GM12878 (cell line): ENCODE measurements at regions not wholly inside any gene's neighbourhood (a gene's known extent, or its start where the extent isn't known, plus 50 kb on each side); places are given as distances from the start of the nearest gene placed in this dataset.

ENCODE experiments used
- ATAC-seq: fragments of 200-7000 bp; cut with Tn5 transposase; 3 replicates; pipeline ENCODE4 v1.9.1; 2020; ENCODE audit warnings: mild to moderate bottlenecking, moderate library complexity
- BruUV-seq: library from RNA; stranded (reverse); fragments of 400-500 nt; replicated peaks from 2 replicates; lab custom pipeline; 2021; lab: Mats Ljungman, UMichigan
- CTCF ChIA-PET: fragments of 300-600 bp; sonication (Branson Sonifier 250); formaldehyde crosslinking; extraction: SDS; loops from one replicate; lab custom pipeline; 2021; ENCODE audit warnings: inconsistent platforms; lab: Yijun Ruan, JAX
- POLR2A ChIA-PET: fragments of 350-600 bp; formaldehyde crosslinking; extraction: SDS; loops from one replicate; lab custom pipeline; 2021; ENCODE audit warnings: inconsistent platforms; lab: Charles Lee
- RAD21 ChIA-PET: fragments of 300-600 bp; sonication (Branson Sonifier 250); formaldehyde crosslinking; loops from one replicate; lab custom pipeline; 2023; ENCODE audit warnings: antibody characterized with exemption; ENCODE audit not compliant: unreplicated experiment; lab: Charles Lee
- SMC1A ChIA-PET: fragments of 300-600 bp; sonication (Branson Sonifier 250); formaldehyde crosslinking; loops from one replicate; lab custom pipeline; 2023; ENCODE audit not compliant: unreplicated experiment, uncharacterized antibody; lab: Charles Lee
- DNase-seq: peaks from one replicate; pipeline ENCODE4 v3.0.0-alpha.2; 2011; ENCODE audit warnings: low read depth, low spot score
- FAIRE-seq: peaks from 3 replicates; lab custom pipeline; 2011; peaks lifted over from hg19 to GRCh38; lab: Jason Lieb, UNC
- H2AFZ ChIP-seq: 2 replicates; pipeline ENCODE4 v1.6.0; 2011; ENCODE audit warnings: low read depth, low read length, control low read depth; ENCODE audit not compliant: control insufficient read depth
- H3K27ac ChIP-seq: 2 replicates; pipeline ENCODE4 v1.5.1; 2011; ENCODE audit warnings: control low read depth; ENCODE audit not compliant: control insufficient read depth, insufficient read depth
- H3K27me3 ChIP-seq, 2 experiments: replicated peaks in 1 of 2; 2 replicates each; pipeline versions ENCODE4 v1.6.0 to v1.6.1; 2011; ENCODE audit warnings: low read length in 1 of 2; ENCODE audit not compliant: control insufficient read depth in 2 of 2, insufficient read depth in 2 of 2
- H3K36me3 ChIP-seq, 2 experiments: 2 replicates each; pipeline ENCODE4 v1.5.1; 2011; ENCODE audit warnings: low read length in 1 of 2; ENCODE audit not compliant: control insufficient read depth in 2 of 2, insufficient read depth in 2 of 2
- H3K4me1 ChIP-seq: 2 replicates; pipeline ENCODE4 v1.6.1; 2011; ENCODE audit warnings: mild to moderate bottlenecking, low read length, moderate library complexity, mixed read lengths; ENCODE audit not compliant: control insufficient read depth, insufficient read depth
- H3K4me2 ChIP-seq: 2 replicates; pipeline ENCODE4 v1.6.0; 2011; ENCODE audit warnings: control low read depth; ENCODE audit not compliant: control insufficient read depth, insufficient read depth
- H3K4me3 ChIP-seq: fragments of 200-600 bp; sonication (generic); 2 replicates; pipeline ENCODE4 v1.5.1; 2016
- H3K79me2 ChIP-seq: 2 replicates; pipeline ENCODE4 v1.6.0; 2011; ENCODE audit warnings: low read length; ENCODE audit not compliant: control insufficient read depth, insufficient read depth
- H3K9ac ChIP-seq: 2 replicates; pipeline ENCODE4 v1.8.0; 2011; ENCODE audit warnings: low read length, control low read depth, mixed read lengths; ENCODE audit not compliant: control insufficient read depth, insufficient read depth
- H3K9me3 ChIP-seq: replicated peaks from 3 replicates; pipeline ENCODE4 v1.5.1; 2011; ENCODE audit warnings: mild to moderate bottlenecking, low read length; ENCODE audit not compliant: control insufficient read depth, insufficient read depth
- H4K20me1 ChIP-seq: 2 replicates; pipeline ENCODE4 v1.6.0; 2011; ENCODE audit not compliant: control insufficient read depth, insufficient read depth
- MXI1 ChIP-seq: fragments of 150-350 bp; IDR thresholded peaks from 2 replicates; pipeline ENCODE4 v1.6.1; 2011; ENCODE audit warnings: low read depth, mild to moderate bottlenecking, inconsistent platforms, low read length, improper control_type of control experiment
- MYB ChIP-seq: fragments of 150-350 bp; IDR thresholded peaks from 2 replicates; pipeline ENCODE4 v1.6.1; 2014; ENCODE audit warnings: mild to moderate bottlenecking, low read depth, low read length, borderline replicate concordance
- NR2F1 ChIP-seq: fragments of 450-650 bp; conservative IDR thresholded peaks from 2 replicates; pipeline ENCODE4 v1.6.1; 2017; ENCODE audit warnings: mild to moderate bottlenecking
- SIX5 ChIP-seq: IDR thresholded peaks from 2 replicates; pipeline ENCODE4 v1.6.1; 2011; ENCODE audit warnings: mild to moderate bottlenecking, low read depth, low read length, moderate library complexity; ENCODE audit not compliant: severe bottlenecking
- SMAD1 ChIP-seq: fragments of 450-650 bp; IDR thresholded peaks from 2 replicates; pipeline ENCODE4 v1.6.1; 2018; ENCODE audit warnings: mild to moderate bottlenecking, low read depth; ENCODE audit not compliant: partially characterized antibody
- SMC3 ChIP-seq: IDR thresholded peaks from 2 replicates; pipeline ENCODE4 v1.6.1; 2011; ENCODE audit warnings: low read length, improper control_type of control experiment, borderline replicate concordance
- STAT3 ChIP-seq: IDR thresholded peaks from 2 replicates; pipeline ENCODE4 v1.6.1; 2011; ENCODE audit warnings: low read depth, low read length, improper control_type of control experiment
- SUPT20H ChIP-seq: IDR thresholded peaks from 2 replicates; pipeline ENCODE4 v1.6.1; 2011; ENCODE audit warnings: low read depth, mild to moderate bottlenecking, low read length, moderate library complexity, borderline replicate concordance; ENCODE audit not compliant: control insufficient read depth
- SUZ12 ChIP-seq: fragments of 200-600 bp; sonication (generic); IDR thresholded peaks from one replicate; pipeline ENCODE4 v1.6.1; 2018; ENCODE audit warnings: antibody characterized with exemption, mild to moderate bottlenecking; ENCODE audit not compliant: unreplicated experiment
- WGBS: methylation state at CpG from one replicate; pipeline ENCODE4 v1.1.6; 2016; ENCODE audit warnings: low lambda C conversion rate; ENCODE audit not compliant: insufficient replicate concordance, insufficient coverage; ENCODE audit errors: missing lambda C conversion rate; 5-methylcytosine and 5-hydroxymethylcytosine counted together
- in situ Hi-C: fragments of 300-500 bp; cut with MboI; formaldehyde crosslinking; loops from 9 replicates; pipeline ENCODE4 v1.14.3; 2018; ENCODE audit warnings: mixed read lengths
- intact Hi-C: fragments of 100-400 bp; cut with micrococcal nuclease; formaldehyde crosslinking; loops from one replicate; pipeline ENCODE4 v1.14.2; 2022; ENCODE audit not compliant: unreplicated experiment
- TF ChIP-seq, protein P1 (sequence below): IDR thresholded peaks from 2 replicates; pipeline ENCODE4 v1.6.1; 2011; ENCODE audit warnings: low read depth, mild to moderate bottlenecking, low read length, moderate library complexity, borderline replicate concordance; ENCODE audit errors: extremely low read depth

DNA sequence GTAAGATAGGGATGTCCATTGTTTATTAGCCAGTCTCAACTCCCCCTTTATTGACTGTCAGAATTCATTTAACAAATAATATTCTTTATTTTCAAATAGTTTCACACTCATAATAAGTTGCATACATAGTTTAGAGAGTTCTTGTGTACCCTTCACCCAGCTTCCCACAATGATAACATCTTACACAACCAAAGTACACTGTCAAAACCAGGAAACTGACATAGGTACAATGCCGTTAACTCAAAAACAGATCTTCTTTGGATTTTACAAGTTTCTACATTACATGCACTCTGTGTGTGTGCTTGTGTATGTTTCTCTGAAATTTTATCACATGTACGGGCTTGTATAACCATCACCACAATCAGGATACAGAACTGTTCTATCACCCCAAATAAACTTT, 64.4 kb upstream of the IFNLR1 start:
- FAIRE-seq (no peak), ATAC-seq (no peak), DNase-seq (no peak)
- Histone ChIP-seq H3K27ac (no peak overlapping the region), H3K4me2 (no peak overlapping the region), H3K9ac (no peak overlapping the region), H3K79me2 (no peaks in the 10 kb centered on the region), H4K20me1 (no peaks in the 10 kb centered on the region), H2AFZ (no peak overlapping the region), H3K4me1 (no peaks in the 10 kb centered on the region), H3K36me3 (no peaks in the 10 kb centered on the region), H3K27me3 (peaks cover 0 to 1% of the 10 kb centered on the region in 2 experiments; a peak in 1 of 4 replicates), H3K4me3 (no peak overlapping the region), H3K9me3 (no peaks in the 10 kb centered on the region; the same call in 2 of the 3 replicates)
- ChIA-PET SMC1A (interaction anchor here (0.9 kb wide), 1 partner anchor 27 kb away, joined by 3 read pairs; no protein-coding TSS in a partner anchor), CTCF (no interaction called here), POLR2A (no interaction called here), RAD21 (no interaction called here)
- WGBS = 93% methylated on average over 2 of the region's 2 CpGs
- no TSS peak for BruUV-seq
- in situ Hi-C loops (no loop called here), intact Hi-C loops (no loop called here)
- TF ChIP-seq NR2F1 (no peak), MYB (no peak), SIX5 (no peak), SUZ12 (no peak), SMC3 (no peak), STAT3 (no peak), SMAD1 (no peak), SUPT20H (no peak), MXI1 (no peak)
- TF ChIP-seq, protein P1, sequence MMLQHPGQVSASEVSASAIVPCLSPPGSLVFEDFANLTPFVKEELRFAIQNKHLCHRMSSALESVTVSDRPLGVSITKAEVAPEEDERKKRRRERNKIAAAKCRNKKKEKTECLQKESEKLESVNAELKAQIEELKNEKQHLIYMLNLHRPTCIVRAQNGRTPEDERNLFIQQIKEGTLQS = no peak
